ENCODE measurements at regions not wholly inside any gene's neighbourhood (a gene's known extent, or its start where the extent isn't known, plus 50 kb on each side); places are given as distances from the start of the nearest gene placed in this dataset.

DNA sequence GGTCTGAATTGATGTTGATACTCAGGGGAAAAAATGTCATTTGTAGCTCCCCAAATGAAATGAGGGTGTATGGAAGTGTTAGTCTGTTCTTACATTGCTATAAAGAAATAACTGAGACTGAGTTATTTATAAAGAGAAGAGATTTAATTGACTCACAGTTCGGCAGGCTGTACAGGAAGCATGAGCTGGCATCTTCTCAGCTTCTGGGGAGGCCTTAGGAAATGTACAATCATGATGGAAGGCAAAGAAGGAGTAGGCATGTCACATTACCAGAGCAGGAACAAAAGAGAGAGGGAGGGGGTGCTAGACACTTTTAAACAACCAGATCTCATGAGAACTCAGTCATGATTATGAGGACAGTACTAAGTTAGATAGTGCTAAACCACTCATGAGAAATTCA is 1199.9 kb upstream of the DIAPH2 start:
- H2BK12ac ChIP-seq (ENCODE audit: low read depth, low read length), result no peak overlapping the region
- no peak overlapping the region for H3K27ac ChIP-seq (ENCODE audit: low read depth, low read length)
- ChIA-PET POLR2A (ENCODE audit: partially characterized antibody) (no interaction called here), CTCF (ENCODE audit: partially characterized antibody) (no interaction called here)
- no peaks in the 10 kb centered on the region for H4K20me1 ChIP-seq (replicated peaks in 1 of 2; ENCODE audit: control insufficient read depth in 1 of 2, insufficient read depth in 2 of 2, low read length in 2 of 2)
- no peaks in the 10 kb centered on the region for H3K79me1 ChIP-seq (ENCODE audit: low read depth, low read length)
- H2AFZ ChIP-seq (ENCODE audit: low read length), result no peak overlapping the region
- H4K91ac ChIP-seq (replicated peaks; ENCODE audit: insufficient read length, low read length), result no peak overlapping the region
- no peak overlapping the region for H2BK5ac ChIP-seq (ENCODE audit: low read depth, low read length)
- H3K56ac ChIP-seq (replicated peaks; ENCODE audit: insufficient read length, low read depth, low read length), result no peak overlapping the region
- no peak for DNase-seq (ENCODE audit: low read depth in 1 of 2, low spot score in 2 of 2)
- no peak overlapping the region for H3K4ac ChIP-seq (replicated peaks; ENCODE audit: insufficient read length, low read depth, low read length)
- H3K4me1 ChIP-seq (replicated peaks in 1 of 4; ENCODE audit: control insufficient read depth in 3 of 4, insufficient read depth in 4 of 4, low read length in 3 of 4), result no peaks in the 10 kb centered on the region
- no peak for FAIRE-seq
- TF ChIP-seq TAF1 (IDR thresholded peaks at IDR 0.05; ENCODE audit: low read depth, low read length) (no peak), YY1 (IDR thresholded peaks at IDR 0.05; ENCODE audit: low read depth, low read length) (no peak), MAFK (IDR thresholded peaks at IDR 0.05; ENCODE audit: low read depth, low read length) (no peak)
- H3K9me3 ChIP-seq (ENCODE audit: insufficient read depth in 2 of 2, low read depth in 1 of 2, low read length in 1 of 2), result no peaks in the 10 kb centered on the region
- no peak overlapping the region for H2BK20ac ChIP-seq (ENCODE audit: low read length)
- H3K18ac ChIP-seq (ENCODE audit: extremely low read depth, low read length), result no peak overlapping the region
- no peak overlapping the region for H2BK120ac ChIP-seq (replicated peaks; ENCODE audit: low read depth, low read length)
- no peak overlapping the region for H4K5ac ChIP-seq (ENCODE audit: insufficient read length, low read depth, low read length)
- no peaks in the 10 kb centered on the region for H3K27me3 ChIP-seq (replicated peaks in 1 of 4; ENCODE audit: control insufficient read depth in 3 of 4, extremely low read depth in 1 of 4, insufficient read depth in 3 of 4, low read length in 3 of 4)
- no peak overlapping the region for H3K9ac ChIP-seq (replicated peaks in 1 of 4; ENCODE audit: extremely low read depth in 1 of 4, low read depth in 3 of 4, low read length in 3 of 4)
- H3K23me2 ChIP-seq (ENCODE audit: low read depth, low read length), result no peaks in the 10 kb centered on the region
- H3K14ac ChIP-seq (ENCODE audit: insufficient read length), result no peak overlapping the region
- no peak overlapping the region for H3K4me2 ChIP-seq (ENCODE audit: insufficient read depth in 1 of 2, low read depth in 2 of 2, low read length in 2 of 2)
- no peak overlapping the region for H4K8ac ChIP-seq (ENCODE audit: extremely low read depth, insufficient read depth, low read length)
- no peak overlapping the region for H3K23ac ChIP-seq (ENCODE audit: insufficient read length)
- no CpG with 5 or more reads among the region's 1 CpG for WGBS, 2 experiments (ENCODE audit: extremely low coverage in 1 of 2, insufficient coverage in 1 of 2, insufficient read length in 1 of 2, insufficient replicate concordance in 2 of 2, low coverage in 1 of 2, low lambda C conversion rate in 2 of 2, missing lambda C conversion rate in 1 of 2)
- no peak overlapping the region for H3K4me3 ChIP-seq (ENCODE audit: extremely low read depth in 1 of 4, insufficient read depth in 2 of 4, low read depth in 3 of 4, low read length in 4 of 4)
- no peak overlapping the region for H2BK15ac ChIP-seq (ENCODE audit: low read length)
- no peaks in the 10 kb centered on the region for H3K36me3 ChIP-seq (ENCODE audit: control insufficient read depth in 2 of 4, insufficient read depth in 4 of 4, low read length in 3 of 4)
- H2AK5ac ChIP-seq (ENCODE audit: low read depth, low read length), result no peak overlapping the region
- H3K79me2 ChIP-seq (ENCODE audit: control insufficient read depth in 1 of 2, insufficient read depth in 2 of 2, low read length in 2 of 2), result no peaks in the 10 kb centered on the region

Measured in H1 (cell line).